ENCODE measurements at regions not wholly inside any gene's neighbourhood (a gene's known extent, or its start where the extent isn't known, plus 50 kb on each side); places are given as distances from the start of the nearest gene placed in this dataset.
"Not testable (repeated sequence)": the region's sequence is repeated elsewhere in the genome, so short reads cannot be mapped to it uniquely, and the experiment has no call there.

GRCh38 chr5:74534397-74535129, 106.0 kb downstream of the ENC1 start:
- DNase-seq (ENCODE audit: low spot score) = no peak

DNA sequence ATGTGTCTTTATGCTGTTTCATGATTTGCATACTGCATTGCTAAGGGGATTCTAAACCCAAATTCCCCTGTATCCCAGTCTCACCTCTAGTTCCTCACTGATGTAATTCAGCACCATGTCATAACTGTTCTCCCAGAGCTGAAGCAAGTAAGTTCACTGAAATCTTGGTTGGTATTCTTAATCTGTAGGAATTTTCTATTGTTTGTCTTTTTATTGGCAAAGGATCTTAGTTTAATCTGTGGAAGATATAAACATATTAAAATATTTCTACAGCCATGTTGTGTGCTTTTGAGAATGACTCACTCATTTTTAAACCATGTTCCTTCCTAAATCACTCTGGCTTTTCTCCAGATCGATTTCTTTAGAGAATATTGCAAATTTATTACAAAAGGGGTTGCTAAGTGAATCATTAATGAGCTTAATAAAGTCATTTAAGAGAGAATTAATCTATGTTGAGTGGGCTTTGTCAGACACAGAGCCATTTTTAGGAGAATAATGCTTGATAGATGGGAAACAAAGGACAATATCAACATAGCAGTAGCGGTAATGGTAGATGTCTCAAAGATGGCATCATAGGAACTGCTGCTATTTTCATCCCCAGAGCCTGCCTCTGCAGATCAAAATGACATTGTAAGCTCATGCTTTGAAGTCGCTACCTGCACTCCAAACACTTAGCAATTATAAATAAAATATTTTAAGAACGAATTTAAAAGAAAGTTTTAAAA, 110.0 kb downstream of the ENC1 start:
- DNase-seq (ENCODE audit: low spot score) = no peak

- DNase-seq (ENCODE audit: low spot score) = no peak
These were observed 111.4 kb downstream of the ENC1 start for GRCh38 chr5:74529101-74529500.

DNA sequence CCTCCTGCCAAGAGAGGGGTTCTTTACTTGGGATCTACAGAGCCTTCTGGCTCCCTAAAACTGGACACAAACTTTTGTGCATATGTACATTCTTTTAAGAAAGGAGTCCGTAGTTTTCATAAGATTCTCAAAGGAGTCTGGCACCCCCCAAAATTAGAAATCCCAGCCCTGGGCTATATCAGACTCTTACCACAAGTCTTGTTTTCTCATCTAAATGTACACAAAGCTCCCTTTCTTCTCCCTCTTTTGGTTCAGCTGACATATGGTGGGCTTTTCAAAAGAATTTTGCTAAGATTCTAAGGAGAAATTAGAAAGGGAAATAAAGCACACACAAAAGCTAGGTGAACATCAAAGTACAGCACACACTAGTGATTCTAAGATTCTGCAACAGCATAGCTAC, 114.4 kb downstream of the ENC1 start:
- DNase-seq (ENCODE audit: low spot score) = no peak

GRCh38 chr5:74524767-74525166, 115.8 kb downstream of the ENC1 start:
- DNase-seq (ENCODE audit: low spot score) = not testable (repeated sequence)

DNA sequence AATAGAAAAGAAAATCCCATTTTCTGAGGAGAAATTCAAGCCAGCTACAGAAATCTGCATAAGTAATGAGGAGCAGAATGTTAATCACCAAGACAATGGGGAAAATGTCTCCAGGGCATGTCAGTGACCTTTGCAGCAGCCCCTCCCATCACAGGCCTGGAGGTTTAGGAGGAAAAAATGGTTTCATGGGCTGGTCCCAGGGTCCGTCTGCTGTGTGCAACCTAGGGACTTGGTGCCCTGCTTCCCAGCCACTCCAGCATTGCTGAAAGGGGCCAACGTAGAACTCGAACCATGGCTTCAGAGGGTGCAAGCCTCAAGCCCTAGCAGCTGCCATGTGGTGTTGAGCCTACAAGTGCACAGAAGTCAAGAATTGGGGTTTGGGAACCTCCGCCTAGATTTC, 116.8 kb downstream of the ENC1 start:
- DNase-seq (ENCODE audit: low spot score) = not testable (repeated sequence)

DNA sequence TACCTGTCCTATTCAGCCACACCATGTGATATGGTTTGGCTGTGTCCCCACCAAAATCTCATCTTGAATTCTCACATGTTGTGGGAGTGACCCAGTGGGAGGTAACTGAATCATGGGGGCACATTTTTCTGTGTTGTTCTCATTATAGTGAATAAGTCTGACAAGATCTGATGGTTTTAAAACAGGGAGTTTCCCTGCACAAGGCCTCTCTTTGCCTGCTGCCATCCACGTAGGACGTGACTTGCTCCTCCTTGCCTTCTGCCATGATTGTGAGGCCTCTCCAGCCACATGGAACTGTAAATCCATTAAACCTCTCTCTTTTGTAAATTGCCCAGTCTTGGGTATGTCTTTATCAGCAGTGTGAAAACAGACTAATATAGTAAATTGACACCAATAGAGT, 117.7 kb downstream of the ENC1 start:
- not testable (repeated sequence) for DNase-seq (ENCODE audit: low spot score)

DNA sequence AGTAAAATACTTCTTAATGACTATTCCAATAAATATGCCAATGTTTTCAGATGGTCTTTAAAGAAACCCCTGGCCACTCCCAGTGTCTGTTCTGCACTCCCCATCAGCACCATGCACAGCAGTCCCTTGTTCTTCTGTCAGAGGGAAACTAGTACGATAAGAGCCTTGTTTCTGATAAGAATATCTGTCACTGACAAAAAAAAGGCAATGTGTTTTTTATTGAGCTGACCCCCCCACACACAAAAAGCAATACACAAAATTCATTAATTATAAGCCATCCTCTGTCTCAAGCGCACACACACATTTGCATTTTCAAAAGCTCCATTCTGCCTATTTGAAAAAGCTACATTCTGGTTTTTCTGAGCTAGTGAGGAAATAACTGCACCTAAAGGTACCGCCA, 119.1 kb downstream of the ENC1 start:
- DNase-seq (ENCODE audit: low spot score) = no peak

DNA sequence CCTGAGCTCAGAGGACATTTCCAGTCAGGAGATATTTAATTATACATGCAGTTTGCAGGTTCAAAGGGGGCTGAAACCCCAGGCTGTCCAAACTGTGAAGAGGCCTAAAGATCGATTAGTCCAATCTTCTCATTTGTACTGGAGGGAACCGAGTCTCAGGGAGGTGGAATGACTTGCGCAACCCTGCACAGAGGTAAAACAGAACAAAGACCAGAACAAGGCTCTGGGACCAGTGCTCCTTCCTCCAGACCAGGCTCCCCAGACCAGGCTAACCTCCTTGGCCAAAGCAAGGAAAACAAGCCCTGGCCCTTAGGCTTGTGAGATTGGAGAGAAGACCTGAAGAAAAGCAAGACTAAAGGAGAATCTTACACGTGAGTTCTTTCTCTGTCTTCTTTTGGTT, 120.8 kb downstream of the ENC1 start:
- no peak for DNase-seq (ENCODE audit: low spot score)

DNA sequence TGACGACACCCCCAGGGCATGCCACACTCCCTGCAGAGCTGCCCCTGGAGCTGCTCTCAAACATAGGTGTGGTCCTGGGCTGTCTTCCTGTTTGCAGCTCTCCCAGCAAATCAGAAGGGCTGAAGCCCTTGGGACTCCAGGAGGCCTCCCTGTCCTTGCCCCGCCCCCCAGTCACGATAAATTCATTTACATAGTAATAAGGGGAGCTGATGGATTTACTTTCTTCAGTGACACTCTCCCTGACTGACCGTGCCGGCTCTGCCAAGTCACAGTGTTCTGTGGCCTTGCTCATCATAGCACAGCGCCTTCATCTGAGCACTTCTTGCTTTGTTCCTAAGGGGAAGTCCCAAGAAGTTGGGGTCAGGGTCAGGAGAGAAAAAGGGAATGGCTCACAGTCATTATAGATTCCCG, 121.4 kb downstream of the ENC1 start:
- no peak for DNase-seq (ENCODE audit: low spot score)

GRCh38 chr5:74517700-74518099, 122.8 kb downstream of the ENC1 start:
- DNase-seq (ENCODE audit: low spot score) = no peak

DNA sequence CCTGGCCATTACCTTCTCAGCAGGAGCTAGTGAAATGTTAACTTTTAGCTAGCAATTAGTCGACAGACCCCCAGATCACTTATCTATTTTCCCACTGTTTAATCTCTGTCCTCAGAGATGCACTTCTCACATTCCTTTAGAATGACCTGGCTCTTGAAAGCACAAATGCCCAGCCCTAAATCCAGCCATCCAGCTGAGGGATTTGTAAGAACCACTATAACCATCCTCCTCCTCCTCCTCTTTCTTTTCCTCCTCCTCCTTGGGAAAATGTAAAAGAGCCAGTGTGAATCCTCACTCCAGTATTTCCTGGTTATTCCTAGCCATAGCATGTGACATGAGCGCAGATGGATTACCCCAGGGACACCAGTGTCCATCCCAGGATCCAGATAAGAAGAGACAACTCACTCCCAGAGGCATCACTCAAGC, 124.3 kb downstream of the ENC1 start:
- no peak for DNase-seq (ENCODE audit: low spot score)

- DNase-seq (ENCODE audit: low spot score) = no peak
These were observed 125.5 kb downstream of the ENC1 start for GRCh38 chr5:74514888-74515551.

GRCh38 chr5:74511770-74512169, 128.8 kb downstream of the ENC1 start:
- not testable (repeated sequence) for DNase-seq (ENCODE audit: low spot score)

DNA sequence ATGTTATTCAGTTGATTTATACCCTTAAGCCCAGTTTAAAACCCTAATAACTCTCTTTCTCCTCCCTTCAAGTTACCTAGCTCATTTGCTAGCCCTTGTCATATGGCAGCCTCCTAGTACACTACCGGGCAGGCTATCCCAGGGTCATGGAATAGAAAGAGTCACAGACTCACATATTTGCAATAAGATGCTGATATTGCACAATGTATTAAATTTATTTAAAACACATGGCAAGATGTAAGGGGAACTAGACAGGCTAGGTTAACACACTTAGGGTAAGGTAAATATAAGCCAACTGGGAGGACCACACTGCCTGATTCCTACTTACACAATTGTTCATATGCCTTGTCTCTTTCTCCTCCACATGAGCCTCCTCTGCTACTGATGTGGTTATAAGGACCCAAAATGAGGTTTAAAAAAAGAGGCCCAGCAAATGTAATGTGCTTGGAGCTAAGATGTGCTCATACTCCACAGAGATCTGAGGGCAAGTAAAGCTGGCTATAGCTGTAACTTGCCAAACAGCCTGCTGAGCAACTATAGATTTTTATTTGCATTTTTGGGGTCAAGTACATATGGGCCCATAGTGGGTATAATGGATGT, 130.0 kb downstream of the ENC1 start:
- DNase-seq (ENCODE audit: low spot score) = no peak

GRCh38 chr5:74507370-74508005, 133.0 kb downstream of the ENC1 start:
- DNase-seq (ENCODE audit: low spot score) = no peak

DNA sequence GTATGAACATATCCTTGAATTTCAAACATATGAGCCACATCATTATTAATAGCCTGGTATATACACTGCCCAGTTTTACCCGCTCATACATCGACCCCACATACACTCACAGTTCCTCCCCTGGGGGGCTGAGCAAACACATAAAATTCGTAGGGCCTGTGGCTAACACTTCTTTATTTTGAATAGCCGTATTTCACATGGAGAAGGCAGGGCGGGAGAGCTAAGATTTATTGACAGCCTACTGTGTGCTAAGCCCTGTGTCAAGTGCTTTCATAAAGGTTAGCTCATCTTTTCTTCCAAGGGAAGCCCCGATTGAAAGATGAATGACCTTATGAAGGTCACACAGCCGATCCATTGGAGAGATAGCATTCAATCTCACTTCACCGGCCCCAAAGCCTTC, 134.4 kb downstream of the ENC1 start:
- DNase-seq (ENCODE audit: low spot score) = no peak

DNA sequence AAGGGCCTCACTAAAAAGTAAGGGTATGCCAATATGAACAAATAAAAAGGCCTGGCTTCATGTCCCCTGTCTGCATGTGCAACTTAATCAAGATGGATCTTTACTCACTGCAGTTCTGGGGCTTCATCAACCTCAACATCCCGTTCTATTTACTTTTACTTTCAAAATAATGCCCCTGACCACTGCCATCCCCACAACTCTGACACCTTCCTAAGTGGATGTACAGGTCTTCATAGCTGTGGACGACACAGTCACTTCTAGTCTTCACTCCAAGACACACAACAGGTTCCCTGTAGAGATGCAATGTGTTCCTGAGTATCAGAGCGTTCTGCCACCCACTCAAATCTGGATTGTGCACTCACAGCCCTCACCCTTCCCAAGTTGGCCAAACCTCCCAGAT, 136.1 kb downstream of the ENC1 start:
- DNase-seq (ENCODE audit: low spot score) = no peak

DNA sequence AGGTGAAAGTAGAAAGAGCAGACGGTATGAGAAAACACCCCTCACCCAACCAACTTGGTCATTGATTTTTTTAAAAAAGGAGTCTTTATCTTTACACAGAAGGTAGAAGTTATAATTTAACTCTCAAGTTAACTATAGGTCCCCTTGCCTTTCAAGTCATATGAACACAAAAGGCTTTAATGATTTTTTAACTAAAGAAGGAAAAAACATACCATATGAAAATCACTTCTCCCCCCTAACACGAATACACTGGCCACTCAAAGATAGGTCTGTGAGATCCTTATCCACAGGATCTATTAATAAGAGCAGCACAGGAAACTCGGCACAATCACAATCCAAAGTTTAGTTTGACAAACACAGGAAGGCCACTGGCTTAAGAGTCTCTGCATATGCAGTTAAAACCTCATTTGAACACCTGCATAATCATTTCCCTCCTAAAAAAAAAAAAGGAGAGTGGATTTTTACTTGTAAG, 138.0 kb downstream of the ENC1 start:
- DNase-seq (ENCODE audit: low spot score) = no peak

GRCh38 chr5:74501674-74502478, 138.7 kb downstream of the ENC1 start:
- no peak for DNase-seq (ENCODE audit: low spot score)
